GM10266 (cell line): ENCODE measurements at regions not wholly inside any gene's neighbourhood (a gene's known extent, or its start where the extent isn't known, plus 50 kb on each side); places are given as distances from the start of the nearest gene placed in this dataset.
A peak's percentile ranks its signal among the peaks of the same experiment; 100 is the strongest.

Experiments
- DNase-seq: peaks from one replicate; pipeline ENCODE4 v3.0.0; 2012; ENCODE audit errors: extremely low spot score
- TF ChIP-seq, protein P1 (sequence below): IDR thresholded peaks from 2 replicates; pipeline ENCODE4 v1.5.1; 2012; ENCODE audit warnings: mild to moderate bottlenecking, low read depth; ENCODE audit not compliant: control insufficient read depth, insufficient read depth; ENCODE audit errors: missing control alignments

DNA sequence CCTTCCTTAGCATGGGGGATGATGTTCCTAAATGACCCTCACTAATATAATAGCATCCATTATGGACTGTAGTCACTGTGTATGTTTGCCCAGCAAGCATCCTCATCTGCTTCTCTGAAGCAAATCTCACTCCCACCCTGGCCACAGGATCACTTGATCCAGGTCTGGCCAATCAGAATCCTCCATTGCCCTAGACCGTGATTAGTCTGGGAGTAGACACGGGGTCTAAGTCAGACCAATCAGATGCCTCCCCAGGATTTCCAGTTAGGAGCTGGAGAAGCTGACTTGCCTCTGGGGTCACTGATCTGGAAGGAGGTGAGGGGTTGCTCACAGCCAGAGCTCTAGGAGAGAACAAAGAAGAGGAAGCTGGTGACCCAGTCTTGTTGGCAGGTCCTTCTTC lies 153.9 kb downstream of the DHX35 start:
- no peak for DNase-seq

DNA sequence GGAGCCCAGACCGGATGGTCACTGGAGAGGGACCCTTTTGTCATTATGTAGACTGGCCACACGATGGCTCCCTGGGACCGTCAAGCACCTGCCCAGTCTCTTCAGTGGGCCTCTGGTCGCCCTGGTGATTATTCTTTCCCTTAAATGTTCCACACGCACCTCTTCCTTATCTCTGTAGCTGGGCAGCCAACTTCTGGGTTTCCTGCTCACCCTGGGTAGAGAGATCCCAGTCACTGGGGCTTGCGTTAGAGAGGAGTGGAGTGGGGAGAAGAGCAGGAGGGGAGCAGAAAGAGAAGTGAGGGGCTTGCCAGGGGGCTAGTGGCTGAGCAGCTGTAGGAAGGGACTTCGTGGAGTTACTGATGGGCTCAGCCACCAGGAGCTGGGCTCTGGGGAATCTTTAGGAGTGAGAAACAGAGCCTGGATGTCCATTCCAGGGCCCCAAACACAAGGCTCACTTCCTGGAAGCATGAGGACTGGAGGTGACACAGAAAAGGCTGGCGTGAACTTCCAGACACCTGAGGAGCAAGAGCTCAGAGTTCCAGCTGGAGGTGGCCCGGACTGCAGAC lies 150.1 kb downstream of the DHX35 start:
- TF ChIP-seq, protein P1, sequence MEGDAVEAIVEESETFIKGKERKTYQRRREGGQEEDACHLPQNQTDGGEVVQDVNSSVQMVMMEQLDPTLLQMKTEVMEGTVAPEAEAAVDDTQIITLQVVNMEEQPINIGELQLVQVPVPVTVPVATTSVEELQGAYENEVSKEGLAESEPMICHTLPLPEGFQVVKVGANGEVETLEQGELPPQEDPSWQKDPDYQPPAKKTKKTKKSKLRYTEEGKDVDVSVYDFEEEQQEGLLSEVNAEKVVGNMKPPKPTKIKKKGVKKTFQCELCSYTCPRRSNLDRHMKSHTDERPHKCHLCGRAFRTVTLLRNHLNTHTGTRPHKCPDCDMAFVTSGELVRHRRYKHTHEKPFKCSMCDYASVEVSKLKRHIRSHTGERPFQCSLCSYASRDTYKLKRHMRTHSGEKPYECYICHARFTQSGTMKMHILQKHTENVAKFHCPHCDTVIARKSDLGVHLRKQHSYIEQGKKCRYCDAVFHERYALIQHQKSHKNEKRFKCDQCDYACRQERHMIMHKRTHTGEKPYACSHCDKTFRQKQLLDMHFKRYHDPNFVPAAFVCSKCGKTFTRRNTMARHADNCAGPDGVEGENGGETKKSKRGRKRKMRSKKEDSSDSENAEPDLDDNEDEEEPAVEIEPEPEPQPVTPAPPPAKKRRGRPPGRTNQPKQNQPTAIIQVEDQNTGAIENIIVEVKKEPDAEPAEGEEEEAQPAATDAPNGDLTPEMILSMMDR = peak; percentile 66
- peak; percentile 78 for DNase-seq

More for the DNA sequence above, 153.9 kb downstream of the DHX35 start:
- TF ChIP-seq, protein P1 = no peak

DNA sequence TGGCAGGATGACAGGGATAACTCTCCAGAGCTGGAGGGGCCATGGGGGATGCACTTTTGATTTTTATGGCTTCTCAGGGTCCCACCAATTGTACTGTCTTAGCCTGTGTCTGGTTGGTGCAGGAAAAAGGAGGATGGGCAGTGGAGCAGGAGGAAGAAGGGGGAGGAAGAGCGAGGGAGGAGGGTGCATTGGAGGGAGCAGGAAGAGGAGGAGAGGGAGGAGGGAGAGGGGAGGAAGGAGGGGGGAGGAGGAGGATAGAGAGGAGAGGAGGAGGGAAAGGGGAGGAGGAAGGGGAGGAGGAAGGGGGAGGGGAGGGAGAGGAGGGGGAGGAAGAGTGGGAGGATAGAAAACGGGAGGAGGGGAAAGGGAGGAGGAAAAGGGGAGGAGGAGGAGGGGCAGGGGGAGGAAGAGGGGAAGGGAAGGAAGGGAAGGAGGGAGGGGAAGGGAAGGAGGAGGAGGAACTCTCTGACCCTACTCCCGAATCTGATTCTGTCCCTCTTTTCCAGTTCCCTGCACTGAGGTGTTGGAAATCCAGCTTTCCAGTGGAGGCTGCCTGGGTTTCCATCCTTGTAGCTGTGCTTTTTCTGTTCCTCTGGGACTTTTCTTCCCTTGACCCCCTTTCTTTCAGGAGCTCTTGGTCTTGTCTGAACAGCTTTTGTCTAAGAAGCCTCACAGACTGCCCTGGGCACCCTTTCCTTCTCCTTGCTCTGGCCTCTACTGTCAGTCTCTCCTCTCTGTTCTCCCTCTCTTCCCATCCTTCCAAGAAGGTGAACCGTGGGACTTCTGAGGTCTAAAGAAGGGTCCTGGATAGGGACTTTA lies 149.4 kb downstream of the DHX35 start:
- TF ChIP-seq, protein P1 = no peak
- DNase-seq = no peak

DNA sequence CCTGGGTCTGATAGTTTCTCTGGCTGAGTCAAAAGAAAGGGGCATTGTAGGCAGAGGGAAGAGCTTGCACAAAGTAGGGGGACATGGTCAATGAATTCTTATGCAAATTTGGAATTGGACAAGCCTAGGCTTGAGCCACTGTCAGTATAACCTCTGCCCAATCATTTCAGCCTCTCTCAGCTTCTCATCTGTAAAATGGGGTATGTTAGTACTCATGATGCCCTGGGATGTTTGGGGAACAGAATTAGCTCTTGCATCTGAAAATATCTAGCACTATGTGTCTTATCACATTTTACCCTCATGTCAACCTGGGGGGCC lies 148.6 kb downstream of the DHX35 start:
- TF ChIP-seq, protein P1 = no peak
- DNase-seq = no peak

DNA sequence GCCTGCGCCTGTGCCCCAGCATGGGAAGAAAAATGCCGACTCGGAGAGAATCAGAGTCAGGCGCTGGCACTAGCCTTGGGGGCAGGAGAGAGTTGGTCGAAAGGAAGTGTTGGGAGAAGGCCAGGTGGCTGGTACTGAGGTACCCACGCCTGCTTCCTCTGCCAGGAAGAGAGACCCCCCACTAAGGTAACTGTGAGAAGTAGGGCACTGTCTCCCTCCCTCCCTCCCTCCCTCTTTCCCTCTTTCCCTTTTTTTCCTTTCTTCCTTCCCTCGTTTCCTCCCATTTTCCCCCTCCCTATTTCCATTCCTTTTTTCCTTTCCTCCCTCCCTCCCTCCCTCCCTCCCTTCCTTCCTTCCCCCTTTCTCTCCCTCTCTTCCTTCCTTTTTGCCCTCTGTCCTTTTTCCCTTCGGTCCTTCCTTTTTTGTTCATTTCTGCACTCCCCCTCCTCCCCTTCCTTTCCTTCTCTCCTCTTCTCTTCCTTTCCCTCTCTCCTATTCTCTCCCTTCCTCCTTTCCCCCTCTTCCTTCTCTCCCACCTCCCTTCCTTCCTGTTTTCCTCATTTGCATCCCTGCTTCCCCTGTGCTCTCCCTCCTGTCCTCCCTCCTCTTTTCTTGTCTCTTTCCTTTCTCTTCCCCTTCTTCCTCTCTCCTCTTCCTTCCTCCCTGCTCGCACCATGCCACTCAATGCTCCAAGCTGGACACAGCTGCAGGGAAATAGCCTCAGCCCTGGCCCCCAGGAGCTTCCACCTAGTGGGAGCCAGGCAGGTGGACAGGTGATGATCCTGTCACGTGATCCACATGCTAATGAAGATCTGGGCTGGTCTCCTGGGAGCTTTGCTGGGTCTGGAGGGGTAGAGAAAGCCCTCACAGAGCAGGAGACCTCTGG lies 148.0 kb downstream of the DHX35 start:
- no peak for DNase-seq
- TF ChIP-seq, protein P1 = no peak

DNA sequence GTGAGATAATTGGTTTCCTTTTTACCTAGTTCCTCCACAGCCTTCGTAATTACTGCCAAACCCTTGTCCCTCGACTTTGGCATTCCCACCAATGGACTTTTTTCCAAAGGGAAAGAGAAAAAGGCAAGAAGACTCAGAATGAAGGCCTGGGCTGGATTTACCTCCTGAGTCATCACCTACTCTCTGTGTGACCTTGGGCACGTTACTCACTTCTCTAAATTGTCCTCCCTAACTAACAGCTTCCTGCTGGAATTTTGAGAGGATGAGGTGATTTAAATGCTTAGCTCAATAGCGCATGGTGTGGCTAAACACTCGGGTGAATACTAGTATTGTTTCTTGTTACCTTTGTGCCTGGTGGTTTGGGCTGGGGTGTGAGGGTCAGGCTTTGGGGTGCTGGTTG lies 146.6 kb downstream of the DHX35 start:
- TF ChIP-seq, protein P1 = no peak
- no peak for DNase-seq

DNA sequence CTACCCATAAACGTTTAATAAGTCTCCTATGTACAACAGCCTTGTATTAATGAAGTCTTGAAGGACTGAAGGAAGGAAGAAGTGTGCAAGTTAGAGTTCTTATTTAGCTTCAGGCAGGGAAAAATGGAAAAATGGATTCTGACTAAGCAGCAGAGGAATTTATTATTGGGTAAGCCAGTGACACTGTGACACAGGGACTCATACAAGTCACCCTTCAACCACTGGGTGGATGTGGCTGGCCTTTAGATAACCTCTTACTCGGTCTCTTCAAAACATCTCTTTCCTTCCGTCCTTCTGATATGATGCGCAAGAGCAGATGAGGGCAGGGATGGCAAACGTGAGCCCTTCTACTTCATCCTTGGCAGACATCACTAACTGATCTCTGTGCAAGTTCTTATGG lies 145.6 kb downstream of the DHX35 start:
- TF ChIP-seq, protein P1 = no peak
- no peak for DNase-seq
